ENCODE measurements at regions not wholly inside any gene's neighbourhood (a gene's known extent, or its start where the extent isn't known, plus 50 kb on each side); places are given as distances from the start of the nearest gene placed in this dataset.
A peak's percentile ranks its signal among the peaks of the same experiment; 100 is the strongest.

GRCh38 chr2:123908522-123908921, 116.6 kb upstream of the CNTNAP5 start:
- Histone ChIP-seq H3K9me2 (no peaks in the 10 kb centered on the region), H3K9me3 (no peaks in the 10 kb centered on the region; the same call in 1 of the 2 replicates), H3K27me3 (ENCODE audit: insufficient read depth) (no peaks in the 10 kb centered on the region), H4K20me1 (ENCODE audit: insufficient read depth) (no peaks in the 10 kb centered on the region), H3K9ac (no peak overlapping the region), H3K4me1 (ENCODE audit: control insufficient read depth in 1 of 2, insufficient read depth in 2 of 2, low read depth in 1 of 2, low read length in 1 of 2) (peaks cover 0 to 11% of the 10 kb centered on the region in 2 experiments; a peak in 2 of 4 replicates), H3F3A (replicated peaks; ENCODE audit: insufficient read depth) (no peaks in the 10 kb centered on the region), H3K27ac (ENCODE audit: low read depth in 2 of 2, low read length in 1 of 2) (peak overlapping the region in 1 of 2 experiments; percentile 55; a peak in 2 of 4 replicates), H2AFZ (ENCODE audit: low read depth) (no peak overlapping the region), H3K36me3 (replicated peaks in 1 of 2; ENCODE audit: control insufficient read depth in 1 of 2, insufficient read depth in 2 of 2, low read length in 1 of 2) (no peaks in the 10 kb centered on the region), H3K79me2 (ENCODE audit: insufficient read depth) (no peaks in the 10 kb centered on the region), H3K4me3 (ENCODE audit: low read depth in 2 of 2, low read length in 1 of 2) (no peak overlapping the region), H3K4me2 (no peak overlapping the region)
- DNase-seq: peak; percentile 16
- 3% methylated on average over 2 of the region's 2 CpGs for WGBS (ENCODE audit: low lambda C conversion rate)
- TF ChIP-seq EZH2phosphoT487 (IDR thresholded peaks at IDR 0.05; ENCODE audit: borderline replicate concordance, low read depth) (no peak), EP300 (IDR thresholded peaks at IDR 0.05; ENCODE audit: borderline replicate concordance in 1 of 2, low read depth in 1 of 2, low read length in 1 of 2) (peak in 1 of 2 experiments; percentile 59; a peak in 2 of 4 replicates), ELF1 (IDR thresholded peaks at IDR 0.05) (no peak), GATA2 (CRISPR knock-in tag; IDR thresholded peaks at IDR 0.05) (peak; percentile 29; the same call in 1 of the 2 replicates), CHD2 (IDR thresholded peaks at IDR 0.05; ENCODE audit: low read length, partially characterized antibody) (no peak), SMC3 (IDR thresholded peaks at IDR 0.05; ENCODE audit: low read depth, low read length) (no peak), RFX5 (IDR thresholded peaks at IDR 0.05; ENCODE audit: low read length) (no peak), MAX (IDR thresholded peaks at IDR 0.05; ENCODE audit: low read depth) (no peak), RAD21 (IDR thresholded peaks at IDR 0.05; ENCODE audit: low read length) (no peak)
- ChIA-PET POLR2A (interaction anchor here (1.4 kb wide), 1 partner anchor 117 kb away, joined by 3 read pairs; no protein-coding TSS in a partner anchor), CTCF (no interaction called here)

- no peak overlapping the region for H2AFZ ChIP-seq (ENCODE audit: low read depth)
- ChIA-PET POLR2A (no interaction called here), CTCF (no interaction called here)
- H4K20me1 ChIP-seq (ENCODE audit: insufficient read depth): no peaks in the 10 kb centered on the region
- no peak overlapping the region for H3K4me2 ChIP-seq
- DNase-seq: no peak
- peaks cover 0 to 10% of the 10 kb centered on the region in 2 experiments; a peak in 2 of 4 replicates for H3K4me1 ChIP-seq (ENCODE audit: control insufficient read depth in 1 of 2, insufficient read depth in 2 of 2, low read depth in 1 of 2, low read length in 1 of 2)
- no peaks in the 10 kb centered on the region for H3K9me2 ChIP-seq
- H3K4me3 ChIP-seq (ENCODE audit: low read depth in 2 of 2, low read length in 1 of 2): no peak overlapping the region
- no peaks in the 10 kb centered on the region for H3K79me2 ChIP-seq (ENCODE audit: insufficient read depth)
- H3K36me3 ChIP-seq (replicated peaks in 1 of 2; ENCODE audit: control insufficient read depth in 1 of 2, insufficient read depth in 2 of 2, low read length in 1 of 2): no peaks in the 10 kb centered on the region
- H3K27me3 ChIP-seq (ENCODE audit: insufficient read depth): no peaks in the 10 kb centered on the region
- 44% methylated on average over 4 of the region's 4 CpGs for WGBS (ENCODE audit: low lambda C conversion rate)
- H3K9me3 ChIP-seq: no peaks in the 10 kb centered on the region
- TF ChIP-seq ELF1 (IDR thresholded peaks at IDR 0.05): no peak
- TF ChIP-seq TEAD4 (IDR thresholded peaks at IDR 0.05; ENCODE audit: borderline replicate concordance, insufficient read depth): no peak
- TF ChIP-seq EP300 (IDR thresholded peaks at IDR 0.05; ENCODE audit: borderline replicate concordance in 1 of 2, low read depth in 1 of 2, low read length in 1 of 2): no peak
- H3F3A ChIP-seq (replicated peaks; ENCODE audit: insufficient read depth): no peaks in the 10 kb centered on the region
- H3K9ac ChIP-seq: no peak overlapping the region
- H3K27ac ChIP-seq (ENCODE audit: low read depth in 2 of 2, low read length in 1 of 2): no peak overlapping the region
Measured at GRCh38 chr2:123912171-123912570, 112.9 kb upstream of the CNTNAP5 start.

- no peaks in the 10 kb centered on the region for H3K27me3 ChIP-seq (ENCODE audit: insufficient read depth)
- no peaks in the 10 kb centered on the region for H3K36me3 ChIP-seq (replicated peaks in 1 of 2; ENCODE audit: control insufficient read depth in 1 of 2, insufficient read depth in 2 of 2, low read length in 1 of 2)
- H3K27ac ChIP-seq (ENCODE audit: low read depth in 2 of 2, low read length in 1 of 2): no peak overlapping the region
- no peaks in the 10 kb centered on the region for H3K79me2 ChIP-seq (ENCODE audit: insufficient read depth)
- ChIA-PET POLR2A (interaction anchor here (0.6 kb wide), 1 partner anchor 231 kb away, joined by 3 read pairs; no protein-coding TSS in a partner anchor), CTCF (no interaction called here)
- no peak for DNase-seq
- no peaks in the 10 kb centered on the region for H3K9me3 ChIP-seq
- H3K4me3 ChIP-seq (ENCODE audit: low read depth in 2 of 2, low read length in 1 of 2): no peak overlapping the region
- H3F3A ChIP-seq (replicated peaks; ENCODE audit: insufficient read depth): no peaks in the 10 kb centered on the region
- H3K9me2 ChIP-seq: no peaks in the 10 kb centered on the region
- no peak overlapping the region for H3K4me2 ChIP-seq
- no peak overlapping the region for H2AFZ ChIP-seq (ENCODE audit: low read depth)
- 32% methylated on average over 8 of the region's 8 CpGs for WGBS (ENCODE audit: low lambda C conversion rate)
- no peaks in the 10 kb centered on the region for H4K20me1 ChIP-seq (ENCODE audit: insufficient read depth)
- peaks cover 0 to 7% of the 10 kb centered on the region in 2 experiments; a peak in 2 of 4 replicates for H3K4me1 ChIP-seq (ENCODE audit: control insufficient read depth in 1 of 2, insufficient read depth in 2 of 2, low read depth in 1 of 2, low read length in 1 of 2)
- no peak overlapping the region for H3K9ac ChIP-seq
- TF ChIP-seq POLR2AphosphoS5 (IDR thresholded peaks at IDR 0.05; ENCODE audit: low read depth, low read length) (no peak), CHD2 (IDR thresholded peaks at IDR 0.05; ENCODE audit: low read length, partially characterized antibody) (no peak), RFX5 (IDR thresholded peaks at IDR 0.05; ENCODE audit: low read length) (no peak), CTCF (IDR thresholded peaks at IDR 0.05) (no peak), RCOR1 (IDR thresholded peaks at IDR 0.05; ENCODE audit: low read length) (no peak), FOSL2 (IDR thresholded peaks at IDR 0.05; ENCODE audit: borderline replicate concordance, low read depth) (no peak), JUND (IDR thresholded peaks at IDR 0.05) (no peak), MXI1 (IDR thresholded peaks at IDR 0.05; ENCODE audit: low read depth, low read length) (no peak), EP300 (IDR thresholded peaks at IDR 0.05; ENCODE audit: borderline replicate concordance in 1 of 2, low read depth in 1 of 2, low read length in 1 of 2) (no peak), FOXJ3 (CRISPR knock-in tag; IDR thresholded peaks at IDR 0.05) (no peak), NFIC (IDR thresholded peaks at IDR 0.05; ENCODE audit: borderline replicate concordance) (no peak), TEAD4 (IDR thresholded peaks at IDR 0.05; ENCODE audit: borderline replicate concordance, insufficient read depth) (no peak), USF1 (IDR thresholded peaks at IDR 0.05; ENCODE audit: borderline replicate concordance, low read depth) (no peak), NRF1 (IDR thresholded peaks at IDR 0.05; ENCODE audit: low read depth, low read length) (no peak)
Measured at GRCh38 chr2:123913143-123913735, 111.8 kb upstream of the CNTNAP5 start.

Data from SK-N-SH (cell line).